Smooth muscle cell of the brain vasculature (primary cell): ENCODE measurements at regions not wholly inside any gene's neighbourhood (a gene's known extent, or its start where the extent isn't known, plus 50 kb on each side); places are given as distances from the start of the nearest gene placed in this dataset.
"Not testable (repeated sequence)": the region's sequence is repeated elsewhere in the genome, so short reads cannot be mapped to it uniquely, and the experiment has no call there.

Experiments used
- DNase-seq: peaks from one replicate; pipeline ENCODE4 v3.0.0-alpha.2; 2012; ENCODE audit warnings: low read depth, low spot score

- DNase-seq: no peak
Observed at GRCh38 chr2:199131876-199132275, 325.9 kb downstream of the SATB2 start.

- DNase-seq: no peak
Observed at GRCh38 chr2:199131136-199131655, 326.5 kb downstream of the SATB2 start.

GRCh38 chr2:199130501-199130900 lies 327.2 kb downstream of the SATB2 start:
- DNase-seq: no peak

GRCh38 chr2:199128476-199129229 lies 329.1 kb downstream of the SATB2 start:
- DNase-seq: no peak

- no peak for DNase-seq
Observed at GRCh38 chr2:199119796-199120195, 337.9 kb downstream of the SATB2 start.

- DNase-seq: no peak
Observed at GRCh38 chr2:199118673-199119112, 339.0 kb downstream of the SATB2 start.

- no peak for DNase-seq
Observed at GRCh38 chr2:199115169-199115568, 342.6 kb downstream of the SATB2 start.

- DNase-seq: no peak
Observed at GRCh38 chr2:199113111-199113510, 344.6 kb downstream of the SATB2 start.

- no peak for DNase-seq
Observed at GRCh38 chr2:199111458-199111857, 346.3 kb downstream of the SATB2 start.

- no peak for DNase-seq
Observed at GRCh38 chr2:199108056-199108455, 349.7 kb downstream of the SATB2 start.

- DNase-seq: no peak
Observed at GRCh38 chr2:199105826-199106225, 351.9 kb downstream of the SATB2 start.

- no peak for DNase-seq
Observed at GRCh38 chr2:199101487-199101886, 356.3 kb downstream of the SATB2 start.

- no peak for DNase-seq
Observed at GRCh38 chr2:199100326-199101110, 357.2 kb downstream of the SATB2 start.

- DNase-seq: no peak
Observed at GRCh38 chr2:199092419-199092818, 365.3 kb downstream of the SATB2 start.

- DNase-seq: no peak
Observed at GRCh38 chr2:199085261-199085660, 372.5 kb downstream of the SATB2 start.

GRCh38 chr2:199070322-199070949 lies 387.3 kb downstream of the SATB2 start:
- no peak for DNase-seq

GRCh38 chr2:199064201-199064600 lies 393.5 kb downstream of the SATB2 start:
- no peak for DNase-seq

- DNase-seq: no peak
Observed at GRCh38 chr2:199057936-199058335, 399.8 kb downstream of the SATB2 start.

- DNase-seq: no peak
Observed at GRCh38 chr2:199055336-199055735, 402.4 kb downstream of the SATB2 start.

- no peak for DNase-seq
Observed at GRCh38 chr2:199042660-199043379, 414.9 kb downstream of the SATB2 start.

GRCh38 chr2:199040522-199040921 lies 417.2 kb downstream of the SATB2 start:
- no peak for DNase-seq

GRCh38 chr2:199033761-199034160 lies 424.0 kb downstream of the SATB2 start:
- not testable (repeated sequence) for DNase-seq
